NCI-H524 treated with DMSO at 0.1 percent for 48 hours (cell line): ENCODE measurements at regions not wholly inside any gene's neighbourhood (a gene's known extent, or its start where the extent isn't known, plus 50 kb on each side); places are given as distances from the start of the nearest gene placed in this dataset.
"Not testable (repeated sequence)": the region's sequence is repeated elsewhere in the genome, so short reads cannot be mapped to it uniquely, and the experiment has no call there.

ENCODE experiments used
- DNase-seq: peaks from one replicate; lab custom pipeline; 2025; lab: John Stamatoyannopoulos, UW

DNA sequence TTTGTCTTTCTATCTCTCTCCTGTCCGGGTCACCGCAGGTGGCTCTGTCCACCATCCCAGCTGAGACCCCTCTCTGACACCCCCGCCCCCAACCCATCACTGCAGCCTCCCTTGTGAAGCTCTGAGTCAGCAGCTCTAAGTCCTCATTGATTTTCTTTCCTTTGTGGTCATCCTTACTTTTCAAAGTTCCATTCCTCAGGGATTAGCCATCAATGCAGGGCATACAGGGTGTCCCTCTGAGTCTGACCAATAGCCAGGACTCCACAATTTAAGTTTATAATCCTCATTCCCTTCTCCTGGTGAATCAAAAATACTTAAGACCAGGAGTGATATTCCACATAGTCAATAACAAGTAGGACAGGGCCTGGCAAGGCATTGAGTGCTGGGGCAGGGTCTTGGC, 333.3 kb upstream of the CNR1 start:
- DNase-seq = no peak

DNA sequence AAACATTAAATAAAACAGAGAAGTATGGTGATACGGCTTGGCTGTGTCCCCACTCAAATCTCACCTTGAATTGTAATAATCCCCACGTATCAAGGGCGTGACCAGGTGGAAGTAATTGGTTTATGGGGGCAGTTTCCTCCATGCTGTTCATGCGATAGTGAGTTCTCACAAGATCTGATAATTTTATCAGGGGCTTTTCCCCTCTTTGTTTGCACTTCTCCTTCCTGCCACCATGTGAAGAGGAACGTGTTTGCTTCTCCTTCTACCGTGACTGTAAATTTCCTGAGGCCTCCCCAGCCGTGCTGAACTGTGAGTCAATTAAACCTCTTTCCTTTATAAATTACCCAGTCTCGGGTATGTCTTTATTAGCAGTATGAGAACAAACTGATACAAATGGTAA, 331.3 kb upstream of the CNR1 start:
- DNase-seq = not testable (repeated sequence)

DNA sequence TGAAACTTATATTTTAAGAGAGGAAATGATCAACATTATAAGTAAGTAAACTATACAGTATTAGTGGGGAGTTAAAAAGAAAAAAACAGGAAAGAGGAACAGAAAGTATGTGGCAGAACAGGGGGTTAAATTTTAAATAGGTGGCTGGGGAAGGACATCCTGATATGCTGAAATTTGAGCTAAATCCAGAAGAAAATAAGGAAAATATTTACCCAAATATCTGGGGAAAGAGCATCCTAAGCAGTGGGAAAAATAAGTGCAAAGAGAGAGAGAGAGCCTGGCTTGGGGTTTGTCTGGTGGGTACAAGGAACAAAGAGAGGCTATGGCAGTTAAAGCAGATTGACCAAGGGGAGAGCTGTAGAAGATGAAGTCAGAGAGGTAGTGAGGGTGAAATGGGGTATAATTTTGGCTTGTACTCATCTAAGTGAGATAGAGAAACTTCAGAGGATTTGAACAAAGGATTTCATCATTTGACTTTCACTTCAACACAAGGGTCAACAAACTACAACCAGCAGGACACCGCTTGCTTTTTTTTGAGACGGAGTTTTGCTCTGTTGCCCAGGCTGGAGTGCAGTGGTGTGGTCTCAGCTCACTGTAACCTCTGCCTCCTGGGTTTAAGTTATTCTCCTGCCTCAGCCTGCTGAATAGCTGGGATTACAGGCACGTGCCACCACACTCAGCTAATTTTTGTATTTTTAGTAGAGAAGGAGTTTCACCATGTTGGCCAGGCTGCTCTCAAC, 328.4 kb upstream of the CNR1 start:
- DNase-seq = no peak

DNA sequence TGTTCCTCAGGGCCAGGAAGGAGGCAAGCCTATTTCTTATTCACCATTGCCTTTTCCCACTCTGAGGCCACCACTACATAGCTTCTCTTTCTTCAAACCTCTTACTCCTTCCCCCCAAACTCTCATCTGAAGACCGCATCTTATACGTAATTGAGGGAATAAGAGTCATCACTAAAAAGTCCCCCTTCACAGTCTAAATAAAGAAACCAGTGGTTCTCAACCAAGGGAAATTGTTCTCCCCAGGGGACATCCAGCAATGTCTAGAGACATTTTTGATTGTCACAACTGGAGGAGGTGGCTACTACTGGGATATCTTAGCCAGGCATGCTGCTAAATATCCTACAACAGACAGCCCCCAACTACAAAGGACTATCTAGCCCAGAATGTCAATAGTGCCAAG, 327.6 kb upstream of the CNR1 start:
- DNase-seq = no peak

DNA sequence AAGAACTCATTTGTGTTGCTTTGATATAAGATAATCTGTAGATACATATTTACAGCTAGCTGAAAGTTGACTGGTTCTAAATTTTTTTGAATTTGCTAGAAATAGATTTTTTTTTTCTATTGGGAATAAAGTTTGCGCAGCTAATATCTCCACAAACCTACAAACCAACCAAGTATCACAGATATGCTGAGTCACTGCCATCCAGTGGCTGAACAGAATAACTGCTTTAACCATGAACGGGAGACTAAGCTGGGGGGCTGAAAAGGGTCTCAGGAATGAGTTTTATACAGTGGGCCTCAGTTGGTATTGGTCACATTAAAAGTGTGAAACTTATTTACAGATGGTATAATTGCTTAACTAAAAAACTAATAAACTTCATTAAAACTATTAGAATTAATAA, 326.7 kb upstream of the CNR1 start:
- DNase-seq = no peak

DNA sequence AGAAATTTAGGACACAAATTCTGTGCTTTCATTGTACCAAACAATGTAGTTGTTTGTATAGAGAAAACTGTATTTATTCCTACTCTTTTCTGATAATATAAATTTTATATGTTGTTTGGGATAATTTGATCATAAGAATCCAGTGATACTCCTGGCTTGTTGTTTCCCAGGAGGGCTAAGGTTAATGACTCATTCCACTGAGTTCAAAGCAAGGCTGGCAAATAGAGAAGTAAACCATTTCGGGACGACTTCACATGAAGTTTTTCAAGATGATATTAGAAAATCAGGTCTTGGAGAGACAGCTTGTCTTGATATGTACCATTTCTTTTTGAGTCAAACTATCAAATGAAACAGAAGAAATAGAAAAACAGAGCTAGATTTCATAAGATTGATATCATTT, 326.1 kb upstream of the CNR1 start:
- no peak for DNase-seq

DNA sequence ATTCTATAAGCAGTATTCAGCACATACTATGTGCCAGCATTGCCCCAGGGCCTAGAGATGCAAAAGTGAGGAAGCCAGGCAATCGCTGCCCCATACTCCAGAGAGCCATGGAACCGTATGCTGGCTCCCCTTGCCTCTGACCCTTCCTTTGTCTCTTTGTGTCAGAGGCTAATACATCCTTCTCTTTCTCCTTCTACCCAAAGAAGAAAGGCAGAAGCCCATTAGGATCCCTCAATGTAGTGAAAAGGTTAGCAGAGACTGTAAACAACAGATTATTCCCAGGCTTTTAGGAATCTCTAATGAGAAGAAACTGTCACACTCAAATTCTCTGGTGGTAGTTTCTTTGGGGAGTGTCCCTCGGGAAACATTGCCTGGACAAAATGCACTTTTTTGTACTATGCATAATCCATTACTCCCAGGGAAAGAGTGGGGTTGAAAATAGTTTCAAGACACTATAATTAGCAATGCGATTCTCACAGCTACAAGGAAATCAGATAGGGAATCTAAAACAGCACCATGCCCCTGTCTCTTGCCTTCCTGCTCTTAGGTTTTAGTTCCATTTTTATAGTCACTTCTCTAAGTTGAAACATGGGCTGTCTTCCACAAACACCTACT, 325.2 kb upstream of the CNR1 start:
- no peak for DNase-seq

DNA sequence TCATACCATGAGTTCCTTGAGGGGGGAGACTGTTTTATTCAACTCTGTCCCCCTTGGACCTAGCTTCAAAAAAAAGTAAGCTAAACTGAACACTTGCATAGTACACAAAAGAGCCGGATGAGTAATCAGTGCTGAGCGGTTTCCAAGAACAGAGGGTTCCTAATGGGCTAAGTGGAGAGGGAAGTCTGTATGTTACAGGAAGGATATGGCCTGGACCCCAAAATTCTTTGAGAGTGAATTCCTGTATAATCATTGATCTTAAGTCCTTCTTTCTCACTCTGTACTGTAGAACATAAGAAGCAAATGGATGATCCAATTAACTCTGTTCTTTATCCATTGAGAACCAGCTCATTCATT, 324.7 kb upstream of the CNR1 start:
- no peak for DNase-seq

DNA sequence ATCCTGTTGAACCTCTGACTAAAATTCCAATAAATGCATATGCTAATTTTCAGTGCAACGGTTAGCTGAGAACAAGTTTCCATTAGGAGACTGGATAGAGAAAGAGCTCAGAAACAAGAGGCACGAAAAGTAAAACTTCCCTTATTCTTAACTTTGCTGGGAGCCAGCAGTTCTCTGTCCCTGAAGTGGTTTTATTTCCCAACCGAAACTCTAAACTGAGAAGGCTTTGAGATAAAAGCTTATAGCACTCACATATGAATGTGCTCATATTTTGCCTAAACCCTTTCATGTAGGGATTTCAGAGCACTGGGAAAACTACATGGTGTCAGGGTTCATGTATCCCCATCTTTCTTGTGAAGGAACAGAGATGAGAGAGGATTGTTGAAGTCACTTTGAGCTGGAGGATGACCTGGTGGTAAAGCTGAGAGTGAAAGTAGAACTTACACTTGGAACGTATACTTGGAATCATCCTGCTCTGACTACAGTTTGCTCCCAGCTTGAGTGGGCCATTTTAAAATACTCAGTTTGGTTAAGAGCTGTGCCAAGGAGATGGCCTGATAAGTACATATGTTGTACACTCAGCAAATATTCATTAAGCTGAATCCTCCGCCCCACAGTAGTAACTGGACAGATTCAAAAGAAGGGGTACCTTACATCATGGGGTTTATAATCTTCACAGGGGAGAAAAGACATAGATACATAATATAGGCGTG, 324.2 kb upstream of the CNR1 start:
- no peak for DNase-seq

DNA sequence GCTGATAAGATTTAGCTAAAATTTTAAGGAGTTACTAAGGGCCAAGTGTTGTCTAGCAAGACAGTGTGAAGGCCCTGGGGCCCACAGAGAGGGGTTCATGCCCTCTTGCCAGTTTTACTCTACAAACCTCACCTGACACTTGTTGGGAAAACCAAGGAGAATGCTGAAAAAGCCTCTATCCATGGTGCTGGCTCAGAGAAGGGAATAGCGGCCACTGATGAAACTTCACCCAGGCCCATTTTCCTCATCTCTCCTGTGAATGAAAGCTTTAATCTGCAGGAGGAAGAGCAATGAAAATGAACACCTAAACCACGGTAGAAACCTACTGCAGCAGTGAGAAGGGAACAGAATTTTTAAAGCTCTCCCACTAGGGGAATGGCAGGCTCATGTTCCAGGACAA, 317.3 kb upstream of the CNR1 start:
- DNase-seq = no peak

DNA sequence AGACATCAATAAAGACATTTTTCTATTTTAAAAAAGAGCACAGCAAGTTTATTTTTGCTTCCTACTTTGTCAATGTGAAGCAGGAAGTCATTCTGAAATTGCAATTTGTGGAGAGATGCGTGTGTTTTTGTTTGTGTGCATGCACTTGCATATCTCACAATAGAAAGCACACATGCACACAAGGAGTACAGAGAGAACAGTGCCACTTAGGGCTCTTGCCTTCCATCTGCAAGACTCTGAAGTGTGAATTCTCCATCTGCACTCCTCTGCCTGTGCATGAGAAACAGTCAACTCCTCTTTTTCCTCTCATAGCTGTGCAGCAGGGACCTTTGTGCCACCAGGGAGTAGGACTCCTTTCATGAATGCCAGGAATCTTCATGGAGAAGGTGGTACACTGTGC, 316.3 kb upstream of the CNR1 start:
- DNase-seq = no peak

DNA sequence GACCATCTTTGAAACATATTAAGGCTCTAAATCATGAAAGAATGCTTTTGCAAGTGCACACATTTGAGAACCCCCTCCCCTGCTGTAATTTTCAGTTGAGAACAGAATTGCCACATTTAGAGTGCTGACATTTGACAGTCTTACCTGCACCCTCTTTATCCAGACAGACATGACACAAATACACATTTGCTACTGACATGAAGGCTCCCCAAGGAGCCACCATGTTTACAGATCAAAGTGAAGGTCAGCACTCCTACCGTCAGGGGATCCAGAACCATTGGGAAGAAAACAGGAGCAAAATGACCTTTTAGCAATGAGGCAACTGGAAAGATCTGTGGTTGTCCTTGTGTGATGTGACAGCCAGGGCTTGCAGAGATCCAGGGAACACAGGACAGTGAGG, 315.4 kb upstream of the CNR1 start:
- DNase-seq = no peak

DNA sequence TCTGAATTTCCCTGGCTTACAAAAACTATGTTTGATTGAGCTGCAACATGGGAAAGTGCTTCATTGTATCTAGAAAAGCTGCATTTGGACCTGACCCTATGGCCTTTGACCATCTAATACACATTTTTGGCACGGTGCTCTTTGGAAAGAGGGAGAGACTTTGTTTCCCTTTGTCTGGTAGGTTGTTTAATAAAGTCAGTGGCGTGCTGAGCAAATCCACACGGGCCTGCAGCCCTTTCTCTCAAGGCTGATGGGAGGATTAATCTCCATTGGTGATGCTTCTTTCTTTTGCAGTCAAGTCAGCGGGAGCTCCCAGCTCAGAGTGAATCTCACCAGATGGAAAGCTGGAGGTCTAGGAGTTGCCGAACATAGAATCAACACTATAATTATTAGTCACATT, 314.7 kb upstream of the CNR1 start:
- DNase-seq = no peak

DNA sequence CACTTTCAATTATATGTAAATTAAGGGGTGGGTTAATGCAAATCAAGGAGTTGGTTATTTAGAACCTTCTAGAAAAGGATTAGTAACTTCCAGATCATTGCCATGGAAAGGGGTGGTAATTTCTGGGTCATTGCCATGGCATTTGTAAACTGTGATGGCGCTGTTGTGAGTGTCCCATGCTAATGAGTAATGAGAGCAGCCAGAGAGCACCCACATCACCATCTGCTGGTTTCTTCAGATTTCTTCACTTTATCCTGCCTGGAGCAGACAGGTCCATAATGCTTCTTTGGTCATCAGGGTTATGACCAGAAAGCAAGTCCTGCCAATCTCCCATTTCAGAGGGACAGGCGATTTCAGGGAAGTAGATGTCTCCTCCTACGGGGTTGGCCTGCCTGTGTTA, 311.3 kb upstream of the CNR1 start:
- DNase-seq = no peak

DNA sequence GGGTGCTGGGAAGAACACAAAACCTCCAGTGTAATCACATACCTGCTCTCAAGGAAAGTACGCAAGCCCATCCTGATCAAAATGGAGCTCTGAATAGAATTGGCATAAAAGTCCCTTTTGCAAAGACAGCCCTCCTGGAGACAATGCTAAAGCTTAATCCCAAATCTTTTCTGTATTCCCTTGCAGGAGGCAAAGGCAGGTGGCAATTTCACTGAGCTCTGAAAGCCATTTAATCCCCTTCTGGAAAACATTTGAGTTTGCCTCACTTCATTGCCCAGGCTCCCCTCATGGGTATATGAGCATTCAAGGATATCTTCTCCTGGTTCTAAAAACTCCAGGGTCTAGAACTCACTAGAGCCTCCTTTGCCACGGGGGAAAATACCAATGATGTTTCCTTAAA, 310.2 kb upstream of the CNR1 start:
- DNase-seq = no peak

DNA sequence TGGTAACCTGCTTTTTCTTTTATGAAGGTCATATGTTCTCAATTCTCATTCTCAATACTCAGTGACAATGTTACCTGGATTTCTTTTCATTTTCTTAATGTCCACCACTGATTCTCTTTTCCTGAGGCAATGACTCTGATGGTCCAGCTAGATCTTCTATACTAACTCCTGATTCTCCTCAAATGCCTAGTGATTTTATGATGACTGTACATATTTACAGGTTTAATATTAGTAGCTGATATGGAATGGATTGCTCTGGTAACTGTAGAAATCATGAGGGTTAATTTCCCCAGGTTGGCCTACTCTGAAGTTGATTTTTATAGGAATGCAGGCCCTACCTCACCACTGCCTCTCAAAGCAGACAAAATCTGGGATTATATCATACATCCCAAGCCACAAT, 308.6 kb upstream of the CNR1 start:
- DNase-seq = no peak

DNA sequence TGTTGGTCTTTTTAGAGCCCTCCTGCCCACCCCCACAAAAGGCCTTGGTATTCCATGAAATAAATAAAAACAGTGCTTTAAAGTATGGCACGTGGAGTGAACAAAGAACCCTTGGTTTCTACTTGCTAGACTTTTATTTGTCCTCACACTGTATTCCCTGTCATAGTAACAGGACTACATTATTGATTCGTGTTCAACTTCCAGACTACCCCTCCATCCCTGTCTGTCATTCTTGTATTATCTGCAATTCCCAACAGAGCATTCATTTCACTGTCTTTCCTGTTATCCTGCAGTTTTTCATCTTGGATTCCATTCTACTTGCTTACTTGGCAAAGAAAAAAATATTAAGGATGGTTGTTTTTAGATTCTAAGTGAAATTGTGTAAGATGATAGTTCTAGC, 307.4 kb upstream of the CNR1 start:
- no peak for DNase-seq

DNA sequence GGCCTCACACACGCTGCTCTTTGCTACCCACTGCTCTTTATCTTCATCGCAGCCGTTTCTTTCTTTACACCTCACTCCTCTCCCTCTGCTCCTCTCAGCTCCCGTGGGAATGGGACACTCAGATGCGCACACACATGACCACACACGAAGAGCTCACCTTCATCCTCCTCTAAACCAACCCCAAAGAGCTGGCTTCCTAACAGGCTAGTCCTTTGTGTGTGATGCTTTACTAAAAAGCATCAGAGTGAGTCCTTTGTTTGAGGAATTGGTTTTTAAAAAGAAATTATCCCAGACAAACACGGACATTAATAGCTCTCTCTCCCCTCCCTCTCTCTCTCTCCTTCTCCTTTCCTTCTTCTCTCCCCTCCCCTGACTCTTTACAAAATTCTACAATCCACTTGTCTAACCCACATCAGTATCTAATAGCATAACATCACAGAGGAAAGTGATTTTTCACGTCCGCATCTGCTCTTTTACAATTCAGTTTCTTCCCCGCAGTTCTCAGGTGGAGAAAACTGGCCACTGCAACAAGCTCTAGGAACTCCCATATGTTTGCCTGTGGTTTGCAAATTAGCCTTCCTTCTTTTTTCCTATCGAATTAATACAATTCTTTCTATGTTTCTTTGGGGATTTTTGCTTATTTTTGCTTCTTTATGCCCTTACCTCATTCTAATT, 306.8 kb upstream of the CNR1 start:
- DNase-seq = no peak

DNA sequence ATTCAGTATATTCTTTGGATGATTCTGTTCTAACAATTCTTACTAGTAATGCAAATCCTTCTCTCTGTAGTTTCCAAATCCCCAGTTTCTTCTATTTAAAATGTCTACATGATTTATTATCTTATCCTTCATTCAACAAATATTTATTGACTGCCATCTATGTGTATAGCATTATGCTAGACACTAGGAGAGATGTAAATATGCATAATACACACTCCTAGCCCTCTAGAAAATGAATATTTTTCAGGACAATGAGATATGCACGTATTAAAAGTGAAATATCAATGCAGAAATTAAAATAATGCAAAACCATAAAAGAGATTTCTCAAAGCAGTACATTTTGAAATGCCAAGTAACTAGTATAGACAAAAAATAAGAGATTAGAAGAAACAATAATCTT, 293.5 kb upstream of the CNR1 start:
- DNase-seq = no peak

DNA sequence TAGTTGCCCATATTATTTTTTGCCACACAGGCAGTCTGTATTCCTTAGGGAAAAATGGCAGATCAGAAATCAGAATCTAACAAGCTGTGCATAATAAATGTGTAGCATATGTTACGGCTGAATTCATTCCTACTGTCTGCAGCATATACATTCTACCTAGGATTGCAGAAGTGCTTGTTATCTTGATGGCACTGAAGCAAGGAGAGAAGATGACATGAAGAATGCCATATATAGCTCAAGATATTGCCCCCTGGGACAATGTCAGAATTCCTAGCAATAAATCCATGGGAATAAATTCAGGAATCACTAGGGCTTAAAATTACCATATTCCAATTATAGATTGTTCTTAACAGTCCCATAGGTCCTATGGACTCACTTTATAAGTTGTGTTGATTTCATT, 293.0 kb upstream of the CNR1 start:
- DNase-seq = no peak

DNA sequence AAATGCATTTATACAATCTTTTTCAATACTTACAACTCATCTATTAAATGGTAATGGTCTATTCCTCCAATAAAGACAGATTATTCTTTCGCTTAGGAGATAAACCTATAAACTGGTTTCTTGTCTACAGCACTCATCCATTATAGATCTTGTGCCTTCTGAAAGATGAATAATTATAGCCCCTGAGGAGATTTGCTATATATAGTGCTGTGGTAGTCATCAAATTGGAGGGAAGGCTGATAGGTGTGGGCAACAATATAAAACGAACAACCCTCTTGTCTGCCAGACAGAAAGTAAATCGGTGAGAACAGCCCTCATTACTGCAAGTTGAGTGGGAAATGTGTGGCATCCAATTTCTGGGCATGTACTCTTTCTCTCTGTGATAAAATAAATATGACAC, 292.5 kb upstream of the CNR1 start:
- DNase-seq = no peak

DNA sequence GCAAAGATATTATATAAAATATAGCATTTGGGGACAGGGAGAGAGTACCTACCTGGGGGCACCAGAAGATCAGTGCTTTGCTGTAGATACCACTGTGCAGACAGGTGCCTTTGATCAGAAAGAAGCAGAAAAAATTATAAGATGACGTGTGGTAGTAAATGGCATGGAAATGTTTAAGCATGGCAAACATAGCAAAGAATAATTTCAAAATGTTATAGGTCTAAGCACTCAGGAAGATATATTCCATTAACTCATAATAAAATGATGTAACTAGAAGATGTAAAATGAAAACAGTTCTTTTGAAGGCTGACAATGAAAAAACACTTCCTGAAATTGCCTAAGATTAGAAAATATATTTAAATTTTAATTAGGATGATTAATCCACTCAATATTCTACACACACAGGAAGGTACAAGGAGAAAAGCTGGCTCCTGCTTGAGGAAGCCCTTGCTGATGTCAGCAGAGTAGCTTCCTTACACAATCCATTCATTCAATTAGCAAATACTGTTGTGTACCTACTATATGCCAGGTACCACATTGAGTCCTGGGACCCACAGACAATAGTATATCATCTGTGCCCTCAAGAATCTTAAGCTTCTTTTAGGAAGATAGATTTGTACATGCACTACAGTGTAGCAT, 290.2 kb upstream of the CNR1 start:
- no peak for DNase-seq

DNA sequence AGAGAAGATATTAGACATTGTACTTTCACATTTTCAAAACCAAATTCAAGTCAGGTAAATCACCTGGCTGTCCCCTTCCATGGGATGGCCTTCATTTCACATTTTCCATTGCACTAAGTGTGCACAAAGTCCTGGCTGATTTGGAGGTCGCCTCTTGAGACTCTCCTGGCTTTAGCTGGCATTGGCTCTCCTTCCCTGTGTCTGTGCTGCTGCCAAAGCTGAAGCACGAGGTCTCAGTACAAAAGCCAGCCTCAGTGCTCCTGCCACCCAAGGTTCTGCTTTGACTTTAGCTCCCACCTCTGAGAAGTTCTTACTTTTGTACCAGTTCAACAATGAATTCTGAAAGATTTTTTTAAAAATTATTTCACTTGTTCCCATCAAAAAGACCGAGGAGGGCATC, 289.2 kb upstream of the CNR1 start:
- no peak for DNase-seq
